ENCODE measurements at regions not wholly inside any gene's neighbourhood (a gene's known extent, or its start where the extent isn't known, plus 50 kb on each side); places are given as distances from the start of the nearest gene placed in this dataset.
"Not testable (repeated sequence)": the region's sequence is repeated elsewhere in the genome, so short reads cannot be mapped to it uniquely, and the experiment has no call there.

DNA sequence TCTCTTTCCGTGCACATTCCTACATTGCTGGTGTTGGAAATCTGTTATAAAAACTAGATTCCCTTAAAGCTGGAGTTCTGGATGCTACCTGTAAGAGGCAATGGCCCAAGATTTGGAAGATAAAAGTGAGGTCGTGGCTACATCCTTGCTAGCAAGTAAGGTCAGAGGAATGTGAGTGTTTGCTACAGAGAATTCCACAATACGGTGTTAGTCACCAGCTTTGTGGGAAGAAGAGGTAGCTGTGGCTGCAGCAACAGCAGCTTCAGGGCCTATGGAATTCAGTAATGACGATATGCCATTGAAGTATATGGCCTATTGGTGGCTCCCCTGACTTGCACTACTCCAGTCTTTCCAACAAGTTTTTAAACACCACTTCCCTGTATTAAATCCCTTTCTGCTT is 227.7 kb upstream of the TMEM260 start:
- DNase-seq (ENCODE audit: insufficient read length, low spot score) (no peak), FAIRE-seq (no peak)
- TF ChIP-seq, protein P1, sequence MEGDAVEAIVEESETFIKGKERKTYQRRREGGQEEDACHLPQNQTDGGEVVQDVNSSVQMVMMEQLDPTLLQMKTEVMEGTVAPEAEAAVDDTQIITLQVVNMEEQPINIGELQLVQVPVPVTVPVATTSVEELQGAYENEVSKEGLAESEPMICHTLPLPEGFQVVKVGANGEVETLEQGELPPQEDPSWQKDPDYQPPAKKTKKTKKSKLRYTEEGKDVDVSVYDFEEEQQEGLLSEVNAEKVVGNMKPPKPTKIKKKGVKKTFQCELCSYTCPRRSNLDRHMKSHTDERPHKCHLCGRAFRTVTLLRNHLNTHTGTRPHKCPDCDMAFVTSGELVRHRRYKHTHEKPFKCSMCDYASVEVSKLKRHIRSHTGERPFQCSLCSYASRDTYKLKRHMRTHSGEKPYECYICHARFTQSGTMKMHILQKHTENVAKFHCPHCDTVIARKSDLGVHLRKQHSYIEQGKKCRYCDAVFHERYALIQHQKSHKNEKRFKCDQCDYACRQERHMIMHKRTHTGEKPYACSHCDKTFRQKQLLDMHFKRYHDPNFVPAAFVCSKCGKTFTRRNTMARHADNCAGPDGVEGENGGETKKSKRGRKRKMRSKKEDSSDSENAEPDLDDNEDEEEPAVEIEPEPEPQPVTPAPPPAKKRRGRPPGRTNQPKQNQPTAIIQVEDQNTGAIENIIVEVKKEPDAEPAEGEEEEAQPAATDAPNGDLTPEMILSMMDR (IDR thresholded peaks at IDR 0.05; ENCODE audit: insufficient read depth, missing control alignments) = no peak

DNA sequence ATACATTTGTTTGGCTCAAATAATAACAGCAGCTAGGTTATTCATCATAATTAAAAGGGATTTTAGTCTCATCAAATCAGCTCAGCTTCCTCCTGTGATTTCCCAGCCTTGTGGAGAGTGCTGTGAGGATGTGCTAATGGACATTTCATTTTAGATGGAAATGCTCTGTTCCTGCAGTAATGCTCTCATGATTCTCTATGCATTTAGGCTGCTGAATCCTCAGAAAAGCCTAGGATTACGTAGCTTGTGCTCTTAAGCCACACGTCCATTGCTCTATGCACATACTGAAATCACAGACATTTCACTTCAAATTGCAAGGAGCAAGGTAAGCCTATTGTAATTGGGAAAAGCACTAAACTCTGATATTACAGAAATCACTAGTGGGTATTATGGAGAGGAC is 226.6 kb upstream of the TMEM260 start:
- DNase-seq (ENCODE audit: insufficient read length, low spot score) = no peak
- peak; percentile 94 for FAIRE-seq
- TF ChIP-seq, protein P1 (IDR thresholded peaks at IDR 0.05; ENCODE audit: insufficient read depth, missing control alignments) = no peak

DNA sequence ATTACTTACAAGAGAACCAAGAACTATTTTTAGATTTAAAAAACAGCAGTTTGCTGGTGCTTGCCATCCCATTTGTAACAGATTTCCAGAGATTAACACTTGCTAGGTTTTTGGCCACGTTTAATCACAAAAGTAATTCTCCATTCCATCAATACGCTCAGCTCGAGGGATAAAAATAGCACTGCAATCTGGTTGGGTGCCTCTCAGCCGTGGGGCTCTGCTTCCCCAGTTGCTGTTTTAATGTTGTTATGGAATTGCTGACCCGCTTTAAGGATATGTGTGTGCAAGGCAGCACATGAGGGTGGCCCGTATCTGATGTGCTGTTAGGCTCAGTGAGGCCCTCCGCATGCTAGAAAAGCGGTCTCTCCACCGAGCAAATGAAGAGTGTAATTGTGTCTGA is 222.2 kb upstream of the TMEM260 start:
- DNase-seq (ENCODE audit: insufficient read length, low spot score) (no peak), FAIRE-seq (no peak)
- TF ChIP-seq, protein P1 (IDR thresholded peaks at IDR 0.05; ENCODE audit: insufficient read depth, missing control alignments) = no peak

DNA sequence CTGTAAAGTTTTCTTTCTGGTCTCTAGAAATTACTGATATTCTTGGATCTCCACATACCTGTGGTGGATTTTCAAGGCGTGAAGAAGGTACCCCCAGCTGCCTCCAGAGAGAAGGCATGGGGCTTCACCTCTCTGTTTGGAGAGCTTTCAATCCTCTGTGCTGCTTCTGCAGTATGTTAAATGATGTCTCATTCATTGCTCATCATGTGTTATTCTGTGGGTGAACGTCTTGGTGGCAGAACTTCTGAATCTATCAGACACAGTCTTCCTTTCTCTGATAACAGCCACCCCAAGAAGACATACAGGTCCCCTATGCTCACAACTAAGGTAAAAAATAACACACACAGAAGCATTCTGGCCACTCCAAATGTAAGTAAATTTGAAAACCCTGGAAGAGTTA is 221.3 kb upstream of the TMEM260 start:
- DNase-seq (ENCODE audit: insufficient read length, low spot score) (no peak), FAIRE-seq (no peak)
- TF ChIP-seq, protein P1 (IDR thresholded peaks at IDR 0.05; ENCODE audit: insufficient read depth, missing control alignments) = no peak

DNA sequence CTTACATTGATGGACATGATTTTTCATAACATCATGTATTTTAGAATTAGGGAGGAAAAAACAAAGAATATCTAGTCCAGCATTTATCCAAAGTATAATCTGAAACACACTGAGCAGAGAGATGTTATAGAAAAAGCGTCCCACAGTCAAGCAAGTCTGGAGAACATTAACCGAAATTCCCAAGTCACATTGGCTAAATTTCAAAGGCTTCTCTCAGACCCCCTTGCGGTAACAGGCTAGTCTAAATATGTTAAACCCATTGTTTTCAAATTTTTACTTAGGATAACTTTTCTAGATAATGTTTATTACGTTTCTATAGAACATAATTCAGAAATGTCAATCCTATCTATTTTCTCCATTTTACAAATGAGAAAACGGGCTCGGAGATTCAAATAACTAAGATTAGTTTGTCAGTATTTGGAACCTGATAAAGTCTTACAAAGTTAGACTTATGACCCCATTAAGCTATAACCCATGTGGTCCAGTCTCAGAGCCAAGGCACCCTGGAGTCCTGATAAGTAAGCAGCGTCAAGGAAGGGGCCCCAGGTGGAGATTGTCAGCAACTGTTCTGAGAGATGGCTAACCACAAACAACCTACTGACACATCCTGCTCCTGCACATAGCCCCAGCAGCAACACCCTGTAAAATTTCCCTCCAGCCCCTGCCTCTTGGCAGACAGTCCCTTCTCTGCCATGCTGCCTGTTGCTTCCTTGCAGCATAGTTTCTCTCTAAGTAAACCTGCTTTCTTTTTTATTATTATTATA is 220.6 kb upstream of the TMEM260 start:
- TF ChIP-seq, protein P1 (IDR thresholded peaks at IDR 0.05; ENCODE audit: insufficient read depth, missing control alignments) = no peak
- DNase-seq (ENCODE audit: insufficient read length, low spot score) = no peak
- no peak for FAIRE-seq

DNA sequence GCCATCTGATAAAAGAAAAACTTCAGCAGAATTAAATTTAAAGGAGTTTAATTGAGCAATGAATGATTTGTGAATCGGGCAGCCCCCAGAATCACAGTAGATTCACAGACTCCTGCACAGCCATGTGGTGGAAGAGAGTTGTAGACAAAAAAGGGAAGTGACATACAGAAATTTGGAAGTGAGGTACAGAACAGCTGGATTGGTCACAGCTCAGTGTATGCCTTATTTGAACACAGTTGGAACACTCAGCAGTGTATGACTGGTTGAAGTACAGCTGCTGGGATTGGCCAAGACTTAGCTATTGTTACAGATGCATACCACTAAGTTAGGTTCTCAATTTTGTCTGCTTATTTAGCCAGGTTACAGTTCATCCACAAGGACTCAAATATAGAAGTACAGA is 213.9 kb upstream of the TMEM260 start:
- FAIRE-seq; DNase-seq (ENCODE audit: insufficient read length, low spot score): not testable (repeated sequence)

DNA sequence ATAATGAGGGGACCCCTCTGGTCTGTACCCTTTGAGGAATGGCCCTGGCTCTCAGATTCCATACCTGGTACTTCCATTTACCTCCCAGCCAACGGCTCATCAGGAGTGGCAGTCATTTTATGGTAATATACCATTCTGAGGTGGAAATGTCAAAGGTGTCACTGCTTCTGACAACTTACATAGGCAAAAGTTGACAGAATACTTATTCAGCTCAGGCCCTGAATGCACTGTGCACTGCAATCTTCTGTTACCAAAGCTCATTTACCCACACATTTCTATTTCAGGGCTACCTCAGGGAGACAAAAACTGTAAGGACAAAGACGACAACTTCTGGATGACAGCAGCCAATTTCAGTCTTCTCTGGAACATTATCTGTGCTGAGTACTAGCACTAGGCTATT is 212.2 kb upstream of the TMEM260 start:
- no peak for FAIRE-seq
- TF ChIP-seq, protein P1 (IDR thresholded peaks at IDR 0.05; ENCODE audit: insufficient read depth, missing control alignments) = no peak
- DNase-seq (ENCODE audit: insufficient read length, low spot score) = no peak
